ENCODE measurements at regions not wholly inside any gene's neighbourhood (a gene's known extent, or its start where the extent isn't known, plus 50 kb on each side); places are given as distances from the start of the nearest gene placed in this dataset.

GRCh38 chr6:11368264-11368663 lies 135.8 kb upstream of the NEDD9 start:
- 83% methylated on average over 5 of the region's 5 CpGs for WGBS, 2 donors
- intact Hi-C loops (cut with DNase I), result no loop called here
- Histone ChIP-seq H3K27ac (peak overlapping the region in 3 of 4 donors; percentile 45 to 68 (median 65)), H3K36me3 (no peaks in the 10 kb centered on the region), H3K9me3 (no peaks in the 10 kb centered on the region), H3K4me1 (peaks cover 4 to 18% (median 6%) of the 10 kb centered on the region in 3 donors), H3K4me3 (no peak overlapping the region), H3K27me3 (no peaks in the 10 kb centered on the region)
- DNase-seq (no peak), ATAC-seq (no peak), FAIRE-seq (no peak)
- TF ChIP-seq CTCF (IDR thresholded peaks at IDR 0.05), result no peak

- FAIRE-seq, result no peak
- ATAC-seq, result peak; percentile 69 to 84 (median 74)
- Histone ChIP-seq H3K36me3 (no peaks in the 10 kb centered on the region), H3K9me3 (no peaks in the 10 kb centered on the region), H3K27ac (peak overlapping the region; percentile 22 to 68 (median 55)), H3K27me3 (no peaks in the 10 kb centered on the region), H3K4me3 (no peak overlapping the region), H3K4me1 (peaks cover 4 to 18% (median 6%) of the 10 kb centered on the region in 3 donors)
- intact Hi-C loops (cut with DNase I), result no loop called here
- TF ChIP-seq CTCF (IDR thresholded peaks at IDR 0.05), result no peak
- DNase-seq, result peak in 2 of 6 donors; percentile 9 to 17
- 37 to 54% methylated on average over 6 of the region's 6 CpGs for WGBS, 2 donors
These were observed 135.3 kb upstream of the NEDD9 start for GRCh38 chr6:11367638-11368199.

GRCh38 chr6:11366934-11367637 lies 134.6 kb upstream of the NEDD9 start:
- intact Hi-C loops (cut with DNase I), result no loop called here
- ATAC-seq, result peak in 3 of 4 donors; percentile 26 to 48 (median 39)
- no peak for FAIRE-seq
- H3K36me3 ChIP-seq, result no peaks in the 10 kb centered on the region
- no peak for DNase-seq
- H3K4me1 ChIP-seq, result peaks cover 4 to 18% (median 6%) of the 10 kb centered on the region in 3 donors
- H3K4me3 ChIP-seq, result no peak overlapping the region
- H3K9me3 ChIP-seq, result no peaks in the 10 kb centered on the region
- H3K27ac ChIP-seq, result peak overlapping the region; percentile 20 to 68 (median 44)
- 46 to 48% methylated on average over 4 of the region's 4 CpGs for WGBS, 2 donors
- TF ChIP-seq CTCF (IDR thresholded peaks at IDR 0.05), result no peak
- no peaks in the 10 kb centered on the region for H3K27me3 ChIP-seq

GRCh38 chr6:11366183-11366933 lies 133.9 kb upstream of the NEDD9 start:
- no peaks in the 10 kb centered on the region for H3K27me3 ChIP-seq
- peaks cover 4 to 18% (median 6%) of the 10 kb centered on the region in 3 donors for H3K4me1 ChIP-seq
- peak in 2 of 4 donors; percentile 14 to 15 for ATAC-seq
- intact Hi-C loops (cut with DNase I), result no loop called here
- no peak for DNase-seq
- no peaks in the 10 kb centered on the region for H3K36me3 ChIP-seq
- no peak overlapping the region for H3K4me3 ChIP-seq
- 72 to 80% methylated on average over 7 of the region's 7 CpGs for WGBS, 2 donors
- TF ChIP-seq CTCF (IDR thresholded peaks at IDR 0.05), result no peak
- no peaks in the 10 kb centered on the region for H3K9me3 ChIP-seq
- peak overlapping the region in 3 of 4 donors; percentile 22 to 68 (median 65) for H3K27ac ChIP-seq
- no peak for FAIRE-seq

Data from pancreas (tissue), 10 donors.